ENCODE measurements at regions not wholly inside any gene's neighbourhood (a gene's known extent, or its start where the extent isn't known, plus 50 kb on each side); places are given as distances from the start of the nearest gene placed in this dataset.

GRCh38 chr10:20632696-20633095 lies 264.4 kb downstream of the NEBL start:
- Histone ChIP-seq H2BK120ac (replicated peaks; ENCODE audit: low read depth, low read length) (no peak overlapping the region), H3K79me1 (ENCODE audit: low read depth, low read length) (no peaks in the 10 kb centered on the region), H2BK20ac (ENCODE audit: low read length) (no peak overlapping the region), H4K8ac (ENCODE audit: extremely low read depth, insufficient read depth, low read length) (no peak overlapping the region), H3K4me2 (ENCODE audit: insufficient read depth in 1 of 2, low read depth in 2 of 2, low read length in 2 of 2) (no peak overlapping the region), H3K4me3 (ENCODE audit: extremely low read depth in 1 of 4, insufficient read depth in 2 of 4, low read depth in 3 of 4, low read length in 4 of 4) (no peak overlapping the region), H3K9me3 (ENCODE audit: insufficient read depth in 2 of 2, low read depth in 1 of 2, low read length in 1 of 2) (no peaks in the 10 kb centered on the region), H3K56ac (replicated peaks; ENCODE audit: insufficient read length, low read depth, low read length) (no peak overlapping the region), H3K14ac (ENCODE audit: insufficient read length) (no peak overlapping the region), H3K4me1 (replicated peaks in 1 of 4; ENCODE audit: control insufficient read depth in 3 of 4, insufficient read depth in 4 of 4, low read length in 3 of 4) (0 out of 7 replicates have a peak, but pooled peaks cover 0 to 2% (median 0%) of the 10 kb centered on the region in 4 experiments), H2BK5ac (ENCODE audit: low read depth, low read length) (no peak overlapping the region), H4K91ac (replicated peaks; ENCODE audit: insufficient read length, low read length) (no peak overlapping the region), H3K18ac (ENCODE audit: extremely low read depth, low read length) (no peak overlapping the region), H2BK12ac (ENCODE audit: low read depth, low read length) (no peak overlapping the region), H3K4ac (replicated peaks; ENCODE audit: insufficient read length, low read depth, low read length) (no peak overlapping the region), H3K27ac (ENCODE audit: low read depth, low read length) (no peak overlapping the region), H4K20me1 (replicated peaks in 1 of 2; ENCODE audit: control insufficient read depth in 1 of 2, insufficient read depth in 2 of 2, low read length in 2 of 2) (no peaks in the 10 kb centered on the region), H2AK5ac (ENCODE audit: low read depth, low read length) (no peak overlapping the region), H3K36me3 (ENCODE audit: control insufficient read depth in 2 of 4, insufficient read depth in 4 of 4, low read length in 3 of 4) (no peaks in the 10 kb centered on the region; a peak in 1 of 8 replicates), H3K23me2 (ENCODE audit: low read depth, low read length) (no peaks in the 10 kb centered on the region), H3K79me2 (ENCODE audit: control insufficient read depth in 1 of 2, insufficient read depth in 2 of 2, low read length in 2 of 2) (no peaks in the 10 kb centered on the region), H4K5ac (ENCODE audit: insufficient read length, low read depth, low read length) (no peak overlapping the region), H3K23ac (ENCODE audit: insufficient read length) (no peak overlapping the region), H2AFZ (ENCODE audit: low read length) (no peak overlapping the region), H2BK15ac (ENCODE audit: low read length) (no peak overlapping the region), H3K27me3 (replicated peaks in 1 of 4; ENCODE audit: control insufficient read depth in 3 of 4, extremely low read depth in 1 of 4, insufficient read depth in 3 of 4, low read length in 3 of 4) (peaks cover 0 to 1% (median 0%) of the 10 kb centered on the region in 4 experiments; a peak in 1 of 7 replicates), H3K9ac (replicated peaks in 1 of 4; ENCODE audit: extremely low read depth in 1 of 4, low read depth in 3 of 4, low read length in 3 of 4) (no peak overlapping the region)
- 88% methylated on average over 2 of the region's 2 CpGs; no CpG with 5 or more reads in 1 of the 2 experiments for WGBS, 2 experiments (ENCODE audit: extremely low coverage in 1 of 2, insufficient coverage in 1 of 2, insufficient read length in 1 of 2, insufficient replicate concordance in 2 of 2, low coverage in 1 of 2, low lambda C conversion rate in 2 of 2, missing lambda C conversion rate in 1 of 2)
- CTCF ChIA-PET (ENCODE audit: partially characterized antibody), result interaction anchor here (1.0 kb wide), 1 partner anchor 10 kb away, joined by 3 read pairs; no protein-coding TSS in a partner anchor
- TF ChIP-seq SAP30 (IDR thresholded peaks at IDR 0.05; ENCODE audit: insufficient read depth, insufficient replicate concordance, low read length) (no peak), GABPA (IDR thresholded peaks at IDR 0.05; ENCODE audit: borderline replicate concordance, insufficient read depth, low read length) (no peak), POU5F1 (IDR thresholded peaks at IDR 0.05; ENCODE audit: low read depth, low read length) (no peak), SRF (IDR thresholded peaks at IDR 0.05; ENCODE audit: low read depth, low read length) (no peak), JUND (IDR thresholded peaks at IDR 0.05; ENCODE audit: low read length) (no peak), NRF1 (IDR thresholded peaks at IDR 0.05; ENCODE audit: low read depth, low read length) (no peak), TEAD4 (IDR thresholded peaks at IDR 0.05; ENCODE audit: low read depth, low read length) (no peak), TBP (IDR thresholded peaks at IDR 0.05; ENCODE audit: low read depth, low read length) (no peak), BRCA1 (IDR thresholded peaks at IDR 0.05; ENCODE audit: low read depth, low read length) (no peak), SIX5 (IDR thresholded peaks at IDR 0.05; ENCODE audit: low read depth, low read length) (no peak), RAD21 (IDR thresholded peaks at IDR 0.05 in 1 of 2, conservative IDR thresholded peaks at IDR 0.05 in 1 of 2; ENCODE audit: low read depth in 2 of 2, low read length in 2 of 2) (no peak), KDM1A (IDR thresholded peaks at IDR 0.05; ENCODE audit: borderline replicate concordance, low read length) (no peak)
- FAIRE-seq, result no peak
- POLR2A ChIA-PET (ENCODE audit: partially characterized antibody), result no interaction called here
- DNase-seq (ENCODE audit: low read depth in 1 of 2, low spot score in 2 of 2), result no peak

Measured in H1 (cell line).